Epithelial cell of proximal tubule (primary cell): ENCODE measurements at regions not wholly inside any gene's neighbourhood (a gene's known extent, or its start where the extent isn't known, plus 50 kb on each side); places are given as distances from the start of the nearest gene placed in this dataset.

Source experiments
- DNase-seq: peaks from one replicate; pipeline ENCODE4 v3.0.0-alpha.2; 2011; ENCODE audit warnings: low read depth
- H3K4me3 ChIP-seq: 2 replicates; pipeline ENCODE4 v1.5.1; 2011; ENCODE audit warnings: low read depth, mild to moderate bottlenecking, low read length
- CTCF ChIP-seq: conservative IDR thresholded peaks from 2 replicates; pipeline ENCODE4 v1.5.1; 2012; ENCODE audit warnings: low read depth, mild to moderate bottlenecking, low read length

GRCh38 chr9:90062982-90063381 lies 458.2 kb downstream of the GADD45G start:
- TF ChIP-seq CTCF = no peak
- no peak overlapping the region for H3K4me3 ChIP-seq
- DNase-seq = no peak

GRCh38 chr9:90064248-90064647 lies 459.4 kb downstream of the GADD45G start:
- no peak for TF ChIP-seq CTCF
- H3K4me3 ChIP-seq = no peak overlapping the region
- no peak for DNase-seq

GRCh38 chr9:90064971-90065370 lies 460.2 kb downstream of the GADD45G start:
- no peak for DNase-seq
- TF ChIP-seq CTCF = no peak
- no peak overlapping the region for H3K4me3 ChIP-seq

- no peak for TF ChIP-seq CTCF
- H3K4me3 ChIP-seq = no peak overlapping the region
- DNase-seq = no peak
Observed at GRCh38 chr9:90065851-90066250, 461.0 kb downstream of the GADD45G start.

GRCh38 chr9:90069085-90069484 lies 464.3 kb downstream of the GADD45G start:
- DNase-seq = no peak
- no peak for TF ChIP-seq CTCF
- H3K4me3 ChIP-seq = no peak overlapping the region

- DNase-seq = no peak
- no peak for TF ChIP-seq CTCF
- H3K4me3 ChIP-seq = no peak overlapping the region
Observed at GRCh38 chr9:90070056-90070455, 465.2 kb downstream of the GADD45G start.

GRCh38 chr9:90070469-90070868 lies 465.7 kb downstream of the GADD45G start:
- no peak for TF ChIP-seq CTCF
- H3K4me3 ChIP-seq = no peak overlapping the region
- no peak for DNase-seq
